ENCODE measurements at regions not wholly inside any gene's neighbourhood (a gene's known extent, or its start where the extent isn't known, plus 50 kb on each side); places are given as distances from the start of the nearest gene placed in this dataset.
"Not testable (repeated sequence)": the region's sequence is repeated elsewhere in the genome, so short reads cannot be mapped to it uniquely, and the experiment has no call there.

- Histone ChIP-seq H3K36me3 (no peaks in the 10 kb centered on the region), H3K4me3 (ENCODE audit: low read depth, low read length) (no peak overlapping the region), H3K27me3 (ENCODE audit: insufficient read depth, low read depth, severe bottlenecking) (no peaks in the 10 kb centered on the region), H3K9me3 (ENCODE audit: severe bottlenecking) (peaks cover 2% of the 10 kb centered on the region), H3K27ac (no peak overlapping the region)
- TF ChIP-seq, protein P1, sequence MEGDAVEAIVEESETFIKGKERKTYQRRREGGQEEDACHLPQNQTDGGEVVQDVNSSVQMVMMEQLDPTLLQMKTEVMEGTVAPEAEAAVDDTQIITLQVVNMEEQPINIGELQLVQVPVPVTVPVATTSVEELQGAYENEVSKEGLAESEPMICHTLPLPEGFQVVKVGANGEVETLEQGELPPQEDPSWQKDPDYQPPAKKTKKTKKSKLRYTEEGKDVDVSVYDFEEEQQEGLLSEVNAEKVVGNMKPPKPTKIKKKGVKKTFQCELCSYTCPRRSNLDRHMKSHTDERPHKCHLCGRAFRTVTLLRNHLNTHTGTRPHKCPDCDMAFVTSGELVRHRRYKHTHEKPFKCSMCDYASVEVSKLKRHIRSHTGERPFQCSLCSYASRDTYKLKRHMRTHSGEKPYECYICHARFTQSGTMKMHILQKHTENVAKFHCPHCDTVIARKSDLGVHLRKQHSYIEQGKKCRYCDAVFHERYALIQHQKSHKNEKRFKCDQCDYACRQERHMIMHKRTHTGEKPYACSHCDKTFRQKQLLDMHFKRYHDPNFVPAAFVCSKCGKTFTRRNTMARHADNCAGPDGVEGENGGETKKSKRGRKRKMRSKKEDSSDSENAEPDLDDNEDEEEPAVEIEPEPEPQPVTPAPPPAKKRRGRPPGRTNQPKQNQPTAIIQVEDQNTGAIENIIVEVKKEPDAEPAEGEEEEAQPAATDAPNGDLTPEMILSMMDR (IDR thresholded peaks at IDR 0.05; ENCODE audit: low read depth, low read length): no peak
- no peak for DNase-seq
These were observed 194.8 kb upstream of the ZNF217 start for GRCh38 chr20:53788253-53789022.

- not testable (repeated sequence) for DNase-seq; H3K36me3 ChIP-seq; H3K4me3 ChIP-seq (ENCODE audit: low read depth, low read length); H3K9me3 ChIP-seq (ENCODE audit: severe bottlenecking); H3K27ac ChIP-seq; H3K27me3 ChIP-seq (ENCODE audit: insufficient read depth, low read depth, severe bottlenecking)
These were observed 193.9 kb upstream of the ZNF217 start for GRCh38 chr20:53787491-53787931.

DNA sequence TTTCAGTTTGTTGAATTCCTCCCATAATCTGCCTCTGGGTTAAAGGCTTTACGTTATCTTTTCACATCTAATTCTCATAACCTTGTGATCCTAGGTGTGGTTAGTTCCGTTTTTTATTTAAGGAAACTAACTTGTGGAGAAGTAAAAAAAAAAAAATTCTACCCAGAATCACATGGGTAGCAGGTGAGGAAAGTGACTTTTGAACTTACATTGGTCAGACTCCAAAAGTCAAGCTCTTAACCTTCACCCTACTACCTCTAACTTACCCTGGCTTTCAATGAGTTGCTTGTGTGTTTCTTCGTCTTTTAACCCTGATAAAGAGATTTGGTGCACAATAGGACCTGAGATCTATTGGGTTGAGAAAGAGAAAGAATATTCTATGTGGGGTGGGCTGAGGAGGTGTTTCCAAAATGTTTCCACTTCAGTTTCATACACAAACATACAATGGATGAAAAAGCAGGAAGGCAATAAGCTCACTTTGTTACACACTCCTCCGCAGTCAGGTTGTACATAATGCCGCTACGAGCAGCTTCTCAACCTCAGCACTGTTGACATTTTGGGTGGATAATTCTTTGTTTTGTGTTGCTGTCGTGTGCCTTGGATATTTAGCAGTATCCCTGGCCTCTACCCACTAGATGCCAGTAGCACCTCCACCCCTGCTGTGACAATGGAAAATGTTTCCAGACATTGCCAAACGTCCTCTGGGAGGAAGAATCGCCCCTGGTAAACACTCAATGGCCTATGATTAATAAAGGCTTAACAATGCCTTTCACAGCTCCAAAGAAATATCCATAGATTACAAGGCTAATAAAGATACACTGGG, 193.0 kb upstream of the ZNF217 start:
- no peak overlapping the region for H3K4me3 ChIP-seq (ENCODE audit: low read depth, low read length)
- no peak overlapping the region for H3K27ac ChIP-seq
- no peaks in the 10 kb centered on the region for H3K36me3 ChIP-seq
- TF ChIP-seq, protein P1 (IDR thresholded peaks at IDR 0.05; ENCODE audit: low read depth, low read length): no peak
- H3K27me3 ChIP-seq (ENCODE audit: insufficient read depth, low read depth, severe bottlenecking): no peaks in the 10 kb centered on the region
- no peak for DNase-seq
- H3K9me3 ChIP-seq (ENCODE audit: severe bottlenecking): no peaks in the 10 kb centered on the region

GRCh38 chr20:53786071-53786444, 192.4 kb upstream of the ZNF217 start:
- H3K27me3 ChIP-seq (ENCODE audit: insufficient read depth, low read depth, severe bottlenecking): no peaks in the 10 kb centered on the region
- no peak overlapping the region for H3K27ac ChIP-seq
- no peak for DNase-seq
- TF ChIP-seq, protein P1 (IDR thresholded peaks at IDR 0.05; ENCODE audit: low read depth, low read length): no peak
- no peak overlapping the region for H3K4me3 ChIP-seq (ENCODE audit: low read depth, low read length)
- H3K9me3 ChIP-seq (ENCODE audit: severe bottlenecking): no peaks in the 10 kb centered on the region
- no peaks in the 10 kb centered on the region for H3K36me3 ChIP-seq

DNA sequence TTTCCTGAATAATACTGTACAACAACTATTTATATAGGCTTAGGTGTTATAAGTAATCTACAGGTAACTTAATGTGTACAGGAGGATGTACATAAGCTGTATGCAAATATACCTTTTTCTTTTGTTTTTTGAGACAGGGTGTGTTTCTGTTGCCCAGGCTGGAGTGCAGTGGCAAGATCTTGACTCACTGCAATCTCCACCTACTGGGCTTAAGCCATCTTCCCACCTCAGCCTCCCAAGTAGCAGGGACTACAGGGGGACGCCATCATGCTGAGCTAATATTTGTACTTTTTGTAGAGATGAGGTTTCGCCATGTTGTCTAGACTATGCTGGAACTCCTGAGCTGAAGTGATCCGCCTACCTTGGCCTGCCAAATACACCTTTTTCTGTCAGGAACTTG, 191.7 kb upstream of the ZNF217 start:
- no peak overlapping the region for H3K4me3 ChIP-seq (ENCODE audit: low read depth, low read length)
- no peaks in the 10 kb centered on the region for H3K9me3 ChIP-seq (ENCODE audit: severe bottlenecking)
- H3K27me3 ChIP-seq (ENCODE audit: insufficient read depth, low read depth, severe bottlenecking): no peaks in the 10 kb centered on the region
- H3K36me3 ChIP-seq: no peaks in the 10 kb centered on the region
- no peak for DNase-seq
- TF ChIP-seq, protein P1 (IDR thresholded peaks at IDR 0.05; ENCODE audit: low read depth, low read length): no peak
- H3K27ac ChIP-seq: no peak overlapping the region

GRCh38 chr20:53783768-53784167, 190.1 kb upstream of the ZNF217 start:
- H3K27me3 ChIP-seq (ENCODE audit: insufficient read depth, low read depth, severe bottlenecking): no peaks in the 10 kb centered on the region
- no peak overlapping the region for H3K4me3 ChIP-seq (ENCODE audit: low read depth, low read length)
- H3K36me3 ChIP-seq: no peaks in the 10 kb centered on the region
- TF ChIP-seq, protein P1 (IDR thresholded peaks at IDR 0.05; ENCODE audit: low read depth, low read length): no peak
- no peaks in the 10 kb centered on the region for H3K9me3 ChIP-seq (ENCODE audit: severe bottlenecking)
- no peak overlapping the region for H3K27ac ChIP-seq
- no peak for DNase-seq
